HG03575 (cell line): ENCODE measurements at regions not wholly inside any gene's neighbourhood (a gene's known extent, or its start where the extent isn't known, plus 50 kb on each side); places are given as distances from the start of the nearest gene placed in this dataset.

Experiments
- ATAC-seq: cut with Tn5 transposase; IDR thresholded peaks from one replicate; pipeline ENCODE4 v1.9.1; 2021; ENCODE audit not compliant: unreplicated experiment, insufficient number of reproducible peaks, low FRiP score; ENCODE audit errors: extremely low read depth

DNA sequence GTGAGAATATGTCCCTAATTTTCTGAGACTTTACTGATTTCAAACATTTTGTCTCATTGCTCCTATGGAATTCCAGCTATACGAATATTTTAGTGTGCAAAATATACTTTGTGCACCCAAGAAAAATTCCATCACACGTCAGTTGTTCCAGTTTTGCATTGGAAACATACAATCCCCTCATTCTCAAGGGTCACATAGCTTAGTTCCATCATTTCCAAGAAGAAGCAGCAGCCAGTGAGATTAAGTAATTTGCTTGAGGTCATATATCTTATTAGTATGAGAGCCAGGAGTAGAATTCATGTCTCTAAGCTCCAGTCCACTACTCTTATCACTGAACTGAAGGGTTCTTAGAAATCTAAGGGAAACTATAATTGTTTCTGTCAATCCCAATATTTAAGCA is 746.7 kb upstream of the C9orf72 start:
- no peak for ATAC-seq

DNA sequence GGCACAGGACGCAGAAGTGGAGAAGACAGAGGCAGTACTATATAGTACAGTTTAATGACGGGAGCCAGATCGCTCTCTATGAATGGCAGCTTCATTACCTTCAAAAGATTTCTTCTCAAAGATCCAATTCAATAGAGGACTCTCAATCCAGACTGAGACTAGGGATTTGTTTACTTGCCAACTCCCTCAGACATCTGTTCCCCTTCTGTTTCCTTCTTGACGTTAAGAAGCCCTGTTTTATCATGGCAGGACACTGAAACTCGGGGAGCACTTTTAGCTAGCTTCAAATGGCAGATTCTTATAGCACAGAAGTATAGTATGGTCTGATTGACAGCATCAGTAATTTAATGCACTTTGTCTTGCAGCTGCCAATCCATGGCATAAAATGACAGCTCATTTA is 747.3 kb upstream of the C9orf72 start:
- ATAC-seq = no peak

DNA sequence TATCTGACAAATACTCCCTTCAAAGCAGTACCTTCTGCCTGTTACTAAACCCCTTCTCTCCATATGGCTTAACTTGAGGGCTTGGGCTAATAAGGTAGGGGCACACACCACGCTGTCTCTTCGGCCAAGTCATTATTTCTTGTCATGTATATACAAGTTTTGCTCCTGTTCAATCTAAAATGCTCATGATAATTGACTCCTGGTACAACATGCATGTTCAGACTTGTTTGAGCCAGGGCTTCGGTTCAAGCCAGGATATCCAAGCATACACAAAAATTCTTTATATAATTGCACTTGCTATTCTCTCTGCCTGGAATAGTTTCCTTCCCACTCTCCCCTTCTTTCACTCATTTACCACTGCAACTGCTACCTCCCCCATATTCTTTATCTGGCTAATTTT is 756.0 kb upstream of the C9orf72 start:
- no peak for ATAC-seq

DNA sequence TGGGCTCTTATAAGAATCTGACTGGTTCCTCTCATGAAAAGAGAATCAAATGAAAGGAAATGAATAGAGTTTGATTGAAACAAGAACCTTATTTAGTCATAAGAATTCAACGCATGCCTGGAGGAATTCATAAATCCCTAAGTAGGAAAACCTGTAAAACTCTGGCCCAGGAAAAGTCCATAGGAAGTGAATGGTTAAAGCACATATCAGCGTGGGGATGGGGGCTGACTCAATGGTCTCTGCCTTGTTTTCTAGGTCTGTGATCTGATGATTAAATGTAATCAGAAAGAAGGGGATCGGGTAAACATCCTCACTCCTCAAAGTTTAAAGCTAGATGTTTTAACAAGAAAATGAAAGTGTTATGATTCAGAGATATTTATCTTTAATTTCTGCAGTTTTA is 759.4 kb upstream of the C9orf72 start:
- no peak for ATAC-seq

DNA sequence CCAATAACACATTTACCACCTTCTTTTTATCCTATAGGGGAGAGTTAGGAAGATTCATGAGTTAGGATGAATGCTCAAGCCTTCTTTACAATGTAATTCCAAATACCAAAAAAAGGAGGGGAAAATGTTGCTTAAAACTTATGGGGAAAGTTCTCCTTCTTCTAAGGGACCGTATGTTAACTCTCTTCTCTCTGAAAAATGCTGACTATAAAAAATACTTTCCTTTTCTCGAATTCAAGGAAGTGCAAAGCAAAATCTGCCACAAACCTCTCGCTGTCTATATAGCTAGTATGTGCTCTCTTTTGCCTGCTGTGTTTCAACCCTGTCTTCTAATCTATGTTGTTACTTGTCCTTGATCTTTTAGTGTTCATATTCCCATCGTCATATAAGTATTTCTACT is 768.6 kb upstream of the C9orf72 start:
- ATAC-seq = no peak

DNA sequence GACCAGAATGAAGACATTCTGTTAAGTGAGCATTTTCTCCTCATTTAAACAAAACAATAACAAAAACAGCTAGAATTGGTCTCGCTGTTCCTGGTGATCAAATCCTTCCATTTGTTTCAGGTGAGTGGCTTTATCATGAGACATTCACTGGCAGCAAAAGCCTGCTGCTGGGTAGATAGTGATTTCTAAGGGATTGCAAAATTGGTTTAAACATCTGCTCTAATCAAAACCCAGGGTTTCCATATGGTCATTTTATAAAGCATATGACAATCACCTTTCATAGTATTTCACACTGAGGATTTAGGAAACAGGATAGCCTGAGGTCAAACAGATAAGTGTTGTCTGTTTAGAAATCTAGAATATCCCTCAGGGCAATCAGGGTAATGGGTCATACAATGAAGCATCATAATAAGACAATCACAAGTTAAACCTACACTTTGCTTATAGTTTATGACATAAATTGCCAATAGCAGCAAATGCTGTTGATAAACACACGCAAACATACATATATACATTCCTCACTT is 769.6 kb upstream of the C9orf72 start:
- ATAC-seq = no peak

DNA sequence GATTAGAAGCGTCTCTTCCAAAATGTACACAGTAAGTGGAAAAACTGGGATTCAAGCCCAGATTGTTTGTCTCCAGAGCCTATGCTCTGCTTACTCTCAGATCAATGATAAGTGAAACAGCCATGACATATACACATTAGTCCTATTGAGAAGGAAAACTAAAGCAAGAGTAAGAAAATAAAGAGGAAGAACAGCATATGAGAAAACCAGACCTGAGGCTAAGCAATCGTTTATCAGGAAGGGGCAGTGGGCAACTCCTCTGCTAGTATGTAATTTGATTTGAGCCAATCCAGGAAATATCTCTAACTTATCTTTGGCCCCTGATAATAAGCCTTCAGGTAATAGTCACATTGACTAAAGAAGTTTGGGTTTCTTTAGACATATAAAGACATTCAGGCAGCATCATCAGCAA is 789.9 kb upstream of the C9orf72 start:
- no peak for ATAC-seq

DNA sequence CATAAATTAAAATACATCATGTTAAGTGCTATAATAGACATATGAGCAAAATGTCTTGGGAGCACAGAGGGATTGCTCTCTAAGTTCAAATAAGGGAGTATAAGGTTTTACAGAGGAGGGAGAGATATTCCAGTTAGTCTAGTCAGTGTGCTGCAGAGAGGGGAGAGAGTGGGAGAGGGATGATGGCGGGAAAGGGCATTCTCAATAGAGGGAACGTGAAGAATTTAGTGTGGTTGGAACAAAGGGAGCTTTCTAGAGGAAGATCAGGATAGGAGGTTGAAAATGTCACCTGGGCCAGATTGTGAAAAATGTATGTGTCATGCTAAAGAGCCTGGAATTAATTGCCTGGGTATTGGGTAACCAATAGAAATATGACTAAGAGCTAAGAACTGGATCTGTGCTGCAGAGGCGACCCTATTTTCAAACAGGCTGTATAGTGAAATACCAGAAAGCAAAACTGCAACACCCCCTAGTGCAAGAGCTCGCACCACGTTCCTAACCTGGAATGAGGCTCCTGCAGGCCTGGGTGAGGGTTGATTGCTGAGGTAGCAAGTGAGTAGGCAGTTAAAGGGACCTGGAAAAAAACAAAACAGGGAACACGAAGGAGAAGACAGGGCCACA is 791.8 kb upstream of the C9orf72 start:
- no peak for ATAC-seq

DNA sequence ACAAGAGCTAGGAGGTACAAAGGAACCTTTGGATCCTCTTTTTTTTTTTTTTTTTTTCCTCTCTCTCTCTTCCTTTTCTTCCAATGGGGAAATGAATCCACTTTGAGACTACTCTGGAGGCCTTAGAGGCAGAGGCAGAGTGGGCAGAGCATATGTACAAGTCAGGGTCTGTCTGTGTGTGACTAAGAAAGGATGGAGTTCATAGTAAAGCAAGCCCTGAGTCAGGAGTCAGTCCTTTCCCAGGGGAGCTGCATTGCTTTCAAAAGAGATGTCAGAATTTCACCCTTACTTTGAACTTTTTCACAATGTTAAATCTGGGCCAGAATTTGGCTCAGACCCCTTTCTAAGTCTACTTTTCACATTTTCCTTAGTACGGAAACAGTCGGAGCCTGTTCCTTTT is 792.4 kb upstream of the C9orf72 start:
- no peak for ATAC-seq

DNA sequence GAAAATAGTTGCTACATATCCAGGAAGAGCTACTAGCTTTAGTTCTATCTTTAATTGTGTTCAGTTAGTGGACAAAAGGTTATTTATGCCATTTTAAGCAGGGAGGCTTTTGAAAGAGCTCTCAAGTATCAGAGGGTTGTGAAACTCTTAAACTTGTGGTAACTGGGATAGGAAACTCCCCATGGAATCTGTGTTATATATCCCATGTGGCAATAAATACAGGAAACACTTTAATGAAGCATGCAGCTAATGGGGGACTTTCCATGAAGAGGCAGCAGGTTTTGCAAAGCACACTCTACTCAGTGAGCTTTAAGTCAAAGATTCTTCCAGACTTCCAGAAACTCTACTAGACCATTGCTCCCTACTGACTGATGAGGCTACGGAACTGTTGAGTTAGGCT is 805.0 kb upstream of the C9orf72 start:
- ATAC-seq = no peak

DNA sequence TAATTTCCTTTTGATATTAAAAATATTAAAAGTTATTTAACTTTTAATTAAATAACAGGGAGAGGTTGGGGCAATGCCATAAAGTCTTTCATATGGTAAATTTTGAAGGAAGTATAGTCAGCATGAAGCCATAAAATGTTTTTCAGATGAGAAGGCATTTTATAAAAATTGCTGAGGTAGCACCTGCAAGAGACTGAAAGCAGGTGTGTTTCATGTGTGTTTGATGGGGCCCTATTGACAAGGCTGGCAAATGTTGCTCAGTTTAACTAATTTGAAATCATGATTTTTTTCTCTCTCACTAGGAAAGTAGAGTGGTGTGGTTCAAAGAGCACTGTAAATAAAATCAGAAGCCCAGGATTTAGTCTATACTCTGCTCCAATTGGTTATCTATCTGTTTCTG is 805.8 kb upstream of the C9orf72 start:
- ATAC-seq = no peak

DNA sequence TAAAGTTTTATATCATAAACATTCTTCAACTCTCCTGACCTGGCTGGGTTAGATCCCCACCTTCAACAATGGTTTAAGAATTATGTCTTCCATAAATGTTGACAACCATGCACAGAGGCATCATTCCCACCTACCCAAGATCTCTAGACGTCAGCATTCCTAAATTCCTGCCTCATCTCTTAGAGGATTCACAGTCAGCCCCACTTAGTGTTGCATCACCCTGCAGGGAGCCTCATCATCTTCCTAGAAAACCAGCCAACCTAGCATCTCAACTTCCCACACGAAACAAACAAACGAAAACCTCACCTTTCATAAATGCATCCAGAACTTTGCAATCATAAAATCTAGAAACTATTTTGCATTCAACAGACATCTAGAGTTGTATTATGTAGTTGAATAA is 816.1 kb upstream of the C9orf72 start:
- ATAC-seq = no peak

DNA sequence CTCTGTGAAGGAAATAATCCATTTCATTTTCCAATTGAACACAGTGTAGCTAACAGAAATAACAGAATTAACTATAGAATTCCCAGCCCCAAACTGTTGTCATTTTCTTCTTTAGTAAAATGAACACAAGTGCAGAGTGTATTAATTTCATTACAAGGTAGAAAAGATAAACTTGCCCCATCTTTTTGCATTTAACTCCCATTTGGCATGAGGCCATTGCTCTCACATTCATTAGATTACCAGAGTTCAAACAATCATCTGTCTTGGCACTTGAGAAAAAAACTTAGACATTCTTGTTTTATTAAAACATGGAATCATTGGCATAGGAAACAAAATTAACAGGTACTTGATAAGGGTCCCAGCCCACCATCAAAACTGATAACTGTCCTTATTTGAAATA is 821.5 kb upstream of the C9orf72 start:
- no peak for ATAC-seq

DNA sequence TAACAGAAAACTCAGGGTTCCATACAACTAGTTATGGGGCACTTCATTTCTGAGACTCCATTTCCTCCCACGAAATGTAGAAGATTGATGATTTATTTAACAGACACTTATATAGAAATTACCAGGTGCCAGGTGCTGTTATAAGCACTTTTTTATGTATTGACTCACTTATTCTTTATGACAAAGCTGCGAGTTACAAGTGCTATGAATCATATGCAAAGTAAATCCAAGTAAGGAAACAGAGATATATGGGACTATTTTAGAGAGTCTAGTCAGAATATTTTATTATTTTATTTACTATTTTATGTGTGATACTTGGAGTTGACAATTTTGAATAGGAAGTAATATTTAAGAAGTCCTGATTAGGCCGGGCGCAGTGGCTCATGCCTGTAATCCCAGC is 822.8 kb upstream of the C9orf72 start:
- no peak for ATAC-seq

DNA sequence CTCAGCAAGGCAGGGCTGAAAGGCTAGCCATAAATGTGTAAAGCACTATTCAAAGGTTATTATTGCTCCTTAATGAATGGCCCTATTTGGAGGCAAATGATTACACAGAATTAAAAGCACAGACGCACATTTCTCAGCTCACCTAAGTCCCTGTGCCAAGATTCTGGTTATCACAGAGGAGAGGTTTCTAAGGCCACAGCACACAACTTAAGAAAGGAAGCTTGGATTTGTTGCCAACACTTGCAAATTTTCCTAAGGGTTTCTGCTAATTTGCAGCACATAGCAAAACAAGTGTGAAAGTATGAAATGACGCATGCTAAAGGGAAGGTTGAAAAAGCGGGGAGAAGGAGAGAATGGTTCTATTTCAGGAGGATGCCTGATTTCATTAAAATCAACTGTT is 834.1 kb upstream of the C9orf72 start:
- no peak for ATAC-seq

DNA sequence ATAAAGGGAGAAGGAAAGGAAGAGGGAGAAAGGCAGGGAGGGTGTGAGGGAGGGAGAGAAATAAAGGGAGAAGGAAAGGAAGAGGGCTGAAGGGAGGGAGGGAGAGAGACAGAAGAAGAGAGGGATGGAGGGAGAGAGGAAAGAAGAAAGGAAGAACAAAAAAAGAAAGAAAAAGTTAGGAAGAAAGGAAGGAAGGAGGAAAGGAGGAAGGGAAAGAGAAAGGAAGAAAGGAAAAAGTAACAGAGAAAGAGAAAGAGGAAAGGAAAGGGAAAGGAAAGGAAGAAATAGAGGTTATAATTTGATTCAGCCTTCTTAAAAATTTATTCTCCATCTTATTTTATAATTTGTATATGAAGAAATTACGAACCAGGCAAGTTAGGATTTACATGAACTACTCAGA is 836.6 kb upstream of the C9orf72 start:
- ATAC-seq = no peak

DNA sequence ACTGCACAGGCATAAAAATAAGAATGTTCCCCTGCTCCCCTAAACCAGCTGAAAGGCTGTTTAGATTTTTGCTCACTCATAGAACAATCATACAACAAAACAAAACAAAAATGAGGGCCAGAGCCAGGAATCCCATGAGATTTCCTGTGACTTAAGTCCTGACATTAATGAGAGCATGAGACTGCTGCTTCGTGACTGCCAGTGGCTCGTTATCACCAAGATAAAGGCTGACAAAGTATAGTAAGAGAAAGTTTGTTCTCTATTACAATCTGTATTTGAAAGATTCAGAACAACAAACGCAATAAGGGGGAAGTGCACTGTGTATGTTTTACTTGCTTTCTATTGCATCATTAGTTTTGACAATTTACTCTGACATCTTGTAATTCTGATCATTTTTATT is 837.1 kb upstream of the C9orf72 start:
- no peak for ATAC-seq

DNA sequence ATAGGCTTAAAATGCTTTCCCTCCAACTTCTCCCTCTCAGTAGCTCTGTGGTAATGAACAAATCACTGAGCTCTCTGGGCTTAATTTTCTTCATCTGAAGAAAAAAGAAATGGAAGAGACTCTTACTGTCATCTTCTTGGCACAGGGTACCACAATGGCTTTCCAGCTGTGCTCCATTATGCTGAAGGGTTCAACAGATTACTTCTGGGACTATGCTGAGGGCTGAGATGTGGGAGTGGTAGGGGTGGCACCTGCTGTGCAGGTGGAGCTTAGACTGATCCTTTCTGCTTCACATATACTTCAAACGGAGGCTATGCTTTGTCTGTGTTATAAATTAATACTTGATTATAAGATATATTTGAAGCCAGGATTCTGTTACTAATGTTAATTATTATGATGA is 840.2 kb upstream of the C9orf72 start:
- no peak for ATAC-seq

DNA sequence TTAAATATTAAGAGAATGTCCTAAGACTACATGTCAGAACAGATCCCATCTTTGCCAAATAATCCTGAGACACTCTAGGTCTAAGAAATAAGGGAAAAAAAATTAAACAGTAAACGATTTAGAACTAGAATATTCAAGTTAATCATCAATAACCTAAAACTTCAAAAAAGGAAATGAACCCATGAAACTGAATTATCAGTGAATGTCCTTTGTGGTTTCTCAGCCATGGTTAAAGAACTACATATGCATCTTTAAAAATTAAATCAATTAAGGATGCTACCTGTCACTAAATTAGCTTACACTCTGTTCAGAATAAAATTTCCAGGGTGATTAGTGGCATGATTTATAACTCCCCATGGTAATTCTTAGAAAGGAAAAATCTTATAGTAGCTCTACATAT is 850.0 kb upstream of the C9orf72 start:
- no peak for ATAC-seq

DNA sequence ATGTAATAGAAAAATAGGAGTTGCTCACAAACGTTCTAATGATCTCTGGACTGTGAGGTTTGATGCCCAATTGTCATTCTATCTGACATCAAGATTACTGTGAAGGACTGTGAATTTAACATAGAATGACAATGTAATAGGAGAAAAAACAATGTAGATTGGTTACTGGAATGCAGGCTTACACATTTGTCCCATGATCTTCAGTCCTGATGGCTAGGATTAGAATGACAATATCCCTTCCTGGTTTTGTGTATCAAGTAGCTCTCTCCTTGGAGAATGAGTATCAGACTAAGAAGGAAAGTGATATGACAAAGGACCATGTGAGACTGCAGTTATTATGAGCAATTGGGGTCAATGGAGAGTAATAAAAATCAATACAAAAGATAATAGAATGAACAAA is 862.2 kb upstream of the C9orf72 start:
- no peak for ATAC-seq

DNA sequence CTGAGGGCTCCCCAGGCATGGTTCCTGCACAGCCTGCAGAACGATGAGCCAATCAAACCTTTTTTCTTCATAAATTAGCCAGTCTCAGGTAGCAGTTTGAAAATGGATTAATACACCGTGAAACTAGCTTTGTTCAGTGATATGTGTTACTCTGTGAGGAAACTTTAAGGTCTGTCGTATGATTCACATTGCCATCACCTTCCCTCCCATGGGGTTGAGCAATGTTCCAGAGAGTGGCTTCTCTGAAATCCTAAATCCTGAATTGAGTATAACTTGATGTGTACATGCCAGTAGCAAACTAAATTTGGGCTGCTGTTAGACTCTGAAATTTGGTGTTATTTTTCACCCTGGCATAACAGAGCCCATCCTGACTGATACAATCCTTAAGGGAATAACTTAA is 866.4 kb upstream of the C9orf72 start:
- ATAC-seq = no peak
